Keratinocyte (primary cell): ENCODE measurements at regions not wholly inside any gene's neighbourhood (a gene's known extent, or its start where the extent isn't known, plus 50 kb on each side); places are given as distances from the start of the nearest gene placed in this dataset.

Experiments used
- DNase-seq: peaks from one replicate; pipeline ENCODE4 v3.0.0-alpha.2; 2011; ENCODE audit warnings: low read depth, missing footprints, low spot score
- FAIRE-seq: peaks from 2 replicates; lab custom pipeline; 2011; peaks lifted over from hg19 to GRCh38; lab: Jason Lieb, UNC
- H2AFZ ChIP-seq: 2 replicates; pipeline ENCODE4 v1.6.0; 2012; ENCODE audit warnings: low read length, control low read depth, inconsistent platforms; ENCODE audit not compliant: control insufficient read depth
- H3K27ac ChIP-seq: 2 replicates; pipeline ENCODE4 v1.5.1; 2011; ENCODE audit warnings: low read length; ENCODE audit not compliant: control insufficient read depth, insufficient read depth
- H3K27me3 ChIP-seq: 3 replicates; pipeline ENCODE4 v1.6.0; 2011; ENCODE audit warnings: low read length; ENCODE audit not compliant: control insufficient read depth, insufficient read depth; ENCODE audit errors: extremely low read depth
- H3K36me3 ChIP-seq, 2 experiments: 2 replicates in 1 of 2; 3 replicates in 1 of 2; pipeline ENCODE4 v1.5.1; 2011; ENCODE audit warnings: low read length in 2 of 2, mild to moderate bottlenecking in 1 of 2; ENCODE audit not compliant: control insufficient read depth in 2 of 2, insufficient read depth in 2 of 2; ENCODE audit errors: extremely low read depth in 1 of 2
- H3K4me1 ChIP-seq: 3 replicates; pipeline ENCODE4 v1.5.1; 2011; ENCODE audit warnings: low read length; ENCODE audit not compliant: control insufficient read depth, insufficient read depth; ENCODE audit errors: extremely low read depth
- H3K4me2 ChIP-seq: 3 replicates; pipeline ENCODE4 v1.6.0; 2011; ENCODE audit warnings: low read depth, low read length; ENCODE audit not compliant: control insufficient read depth, insufficient read depth; ENCODE audit errors: extremely low read depth
- H3K4me3 ChIP-seq, 3 experiments: fragments of 200-600 bp in 1 of 3; sonication (generic) in 1 of 3; 2 replicates in 2 of 3; 3 replicates in 1 of 3; pipeline ENCODE4 v1.5.1; 2011 to 2016; ENCODE audit warnings: low read length in 3 of 3, mild to moderate bottlenecking in 3 of 3, control low read depth in 2 of 3, inconsistent platforms in 1 of 3, low read depth in 1 of 3, mixed read lengths in 1 of 3, mixed run types in 1 of 3, moderate library complexity in 1 of 3; ENCODE audit not compliant: control insufficient read depth in 2 of 3, insufficient read depth in 2 of 3; ENCODE audit errors: extremely low read depth in 1 of 3
- H3K79me2 ChIP-seq: 2 replicates; pipeline ENCODE4 v1.6.0; 2012; ENCODE audit warnings: low read length; ENCODE audit not compliant: control insufficient read depth, insufficient read depth
- H3K9ac ChIP-seq: 3 replicates; pipeline ENCODE4 v1.6.0; 2011; ENCODE audit warnings: low read length; ENCODE audit not compliant: control insufficient read depth, insufficient read depth; ENCODE audit errors: extremely low read depth
- H3K9me1 ChIP-seq: 3 replicates; pipeline ENCODE4 v1.6.0; 2011; ENCODE audit warnings: low read length; ENCODE audit not compliant: control insufficient read depth, insufficient read depth; ENCODE audit errors: extremely low read depth
- H3K9me3 ChIP-seq: 2 replicates; pipeline ENCODE4 v1.5.1; 2012; ENCODE audit warnings: low read depth, low read length; ENCODE audit not compliant: control insufficient read depth
- H4K20me1 ChIP-seq: 3 replicates; pipeline ENCODE4 v1.6.0; 2011; ENCODE audit warnings: low read length; ENCODE audit not compliant: control insufficient read depth, insufficient read depth; ENCODE audit errors: extremely low read depth
- CTCF ChIP-seq, 3 experiments: IDR thresholded peaks in 1 of 3; conservative IDR thresholded peaks in 1 of 3; optimal IDR thresholded peaks in 1 of 3; 2 replicates in 2 of 3; 3 replicates in 1 of 3; pipeline versions ENCODE3 to v1.5.1; 2011; ENCODE audit warnings: low read length in 3 of 3, mild to moderate bottlenecking in 3 of 3, moderate library complexity in 2 of 3, control low read depth in 1 of 3, inconsistent platforms in 1 of 3; ENCODE audit not compliant: insufficient read depth in 2 of 3; ENCODE audit errors: extremely low read depth in 1 of 3
- EZH2 ChIP-seq: IDR thresholded peaks from one replicate; pipeline ENCODE4 v1.6.1; 2012; ENCODE audit warnings: inconsistent platforms, mild to moderate bottlenecking, low read length, moderate library complexity
- dilution Hi-C: fragments of 300-500 bp; cut with MboI; formaldehyde crosslinking; loops from one replicate; pipeline ENCODE4 v1.7.0; 2020; ENCODE audit warnings: low sequenced_read_pairs; ENCODE audit not compliant: extremely low pct_ligation_motif_present

- no peak for FAIRE-seq
- H3K9me3 ChIP-seq = no peaks in the 10 kb centered on the region
- H3K27ac ChIP-seq = no peak overlapping the region
- H4K20me1 ChIP-seq = no peaks in the 10 kb centered on the region
- DNase-seq = no peak
- no peak overlapping the region for H3K4me3 ChIP-seq
- H3K9ac ChIP-seq = no peak overlapping the region
- H3K27me3 ChIP-seq = no peaks in the 10 kb centered on the region
- H3K4me2 ChIP-seq = no peak overlapping the region
- no peaks in the 10 kb centered on the region for H3K9me1 ChIP-seq
- no peak overlapping the region for H2AFZ ChIP-seq
- TF ChIP-seq EZH2 (no peak), CTCF (optimal IDR thresholded peaks at IDR 0.05 in 1 of 3, IDR thresholded peaks at IDR 0.05 in 1 of 3, conservative IDR thresholded peaks at IDR 0.05 in 1 of 3; ENCODE audit: extremely low read depth in 1 of 3, insufficient read depth in 2 of 3, low read length in 3 of 3) (no peak)
- dilution Hi-C loops = no loop called here
- H3K4me1 ChIP-seq = peaks cover 12% of the 10 kb centered on the region
- H3K79me2 ChIP-seq = no peaks in the 10 kb centered on the region
- H3K36me3 ChIP-seq = no peaks in the 10 kb centered on the region
Observed at GRCh38 chr2:60280238-60280637, 273.2 kb downstream of the BCL11A start.

GRCh38 chr2:60278906-60279305 lies 274.5 kb downstream of the BCL11A start:
- TF ChIP-seq EZH2 = no peak
- no peak for TF ChIP-seq CTCF (optimal IDR thresholded peaks at IDR 0.05 in 1 of 3, IDR thresholded peaks at IDR 0.05 in 1 of 3, conservative IDR thresholded peaks at IDR 0.05 in 1 of 3; ENCODE audit: extremely low read depth in 1 of 3, insufficient read depth in 2 of 3, low read length in 3 of 3)
- FAIRE-seq (no peak), DNase-seq (no peak)
- Histone ChIP-seq H3K27me3 (no peaks in the 10 kb centered on the region), H3K36me3 (no peaks in the 10 kb centered on the region), H3K79me2 (no peaks in the 10 kb centered on the region), H3K9me1 (no peaks in the 10 kb centered on the region), H3K9me3 (no peaks in the 10 kb centered on the region), H3K27ac (no peak overlapping the region), H3K4me3 (no peak overlapping the region), H3K4me1 (peaks cover 12% of the 10 kb centered on the region), H4K20me1 (no peaks in the 10 kb centered on the region), H2AFZ (no peak overlapping the region), H3K4me2 (no peak overlapping the region), H3K9ac (no peak overlapping the region)
- dilution Hi-C loops = no loop called here
